H1 (cell line): ENCODE measurements at regions not wholly inside any gene's neighbourhood (a gene's known extent, or its start where the extent isn't known, plus 50 kb on each side); places are given as distances from the start of the nearest gene placed in this dataset.

Source experiments
- CTCF ChIA-PET: fragments of 300-600 bp; sonication (Branson Sonifier 250); formaldehyde crosslinking; loops from one replicate; lab custom pipeline; 2021; ENCODE audit not compliant: partially characterized antibody; lab: Charles Lee
- POLR2A ChIA-PET: fragments of 300-600 bp; sonication (Branson Sonifier 250); formaldehyde crosslinking; loops from one replicate; lab custom pipeline; 2021; ENCODE audit warnings: inconsistent platforms; ENCODE audit not compliant: partially characterized antibody; lab: Charles Lee
- DNase-seq, 2 experiments: peaks; one replicate each; pipeline versions ENCODE4 v3.0.0 to v3.0.0-alpha.2; 2010 to 2022; ENCODE audit warnings: low spot score in 2 of 2, low read depth in 1 of 2, mixed read lengths in 1 of 2
- FAIRE-seq: peaks from 2 replicates; lab custom pipeline; 2011; peaks lifted over from hg19 to GRCh38; lab: Jason Lieb, UNC
- H2AFZ ChIP-seq: 2 replicates; pipeline ENCODE4 v1.8.1; 2012; ENCODE audit warnings: low read length, inconsistent platforms
- H2AK5ac ChIP-seq: 2 replicates; pipeline ENCODE4 v1.6.1; 2013; ENCODE audit warnings: low read depth, low read length
- H2BK120ac ChIP-seq: replicated peaks from 2 replicates; pipeline ENCODE3; 2013; ENCODE audit warnings: low read depth, low read length, inconsistent platforms
- H2BK12ac ChIP-seq: 2 replicates; pipeline ENCODE4 v1.6.1; 2013; ENCODE audit warnings: low read depth, low read length
- H2BK15ac ChIP-seq: 2 replicates; pipeline ENCODE4 v1.6.1; 2013; ENCODE audit warnings: low read length
- H2BK20ac ChIP-seq: 2 replicates; pipeline ENCODE4 v1.6.1; 2013; ENCODE audit warnings: low read length
- H2BK5ac ChIP-seq: 2 replicates; pipeline ENCODE4 v1.6.1; 2013; ENCODE audit warnings: low read depth, low read length
- H3K14ac ChIP-seq: 2 replicates; pipeline ENCODE4 v1.6.1; 2013; ENCODE audit warnings: inconsistent platforms; ENCODE audit not compliant: insufficient read length
- H3K18ac ChIP-seq: 2 replicates; pipeline ENCODE4 v1.6.1; 2013; ENCODE audit warnings: low read length; ENCODE audit errors: extremely low read depth
- H3K23ac ChIP-seq: 2 replicates; pipeline ENCODE4 v1.6.1; 2013; ENCODE audit warnings: inconsistent platforms; ENCODE audit not compliant: insufficient read length
- H3K23me2 ChIP-seq: 2 replicates; pipeline ENCODE4 v1.6.1; 2013; ENCODE audit warnings: low read depth, low read length
- H3K27ac ChIP-seq: 2 replicates; pipeline ENCODE4 v1.6.1; 2011; ENCODE audit warnings: low read depth, low read length, inconsistent platforms
- H3K27me3 ChIP-seq, 4 experiments: replicated peaks in 1 of 4; 1 replicate in 1 of 4; 2 replicates in 3 of 4; pipeline versions ENCODE4 v1.6.1 to v1.8.1; 2011 to 2013; ENCODE audit warnings: low read length in 3 of 4, mild to moderate bottlenecking in 3 of 4, inconsistent platforms in 2 of 4, mixed read lengths in 2 of 4, moderate library complexity in 1 of 4; ENCODE audit not compliant: control insufficient read depth in 3 of 4, insufficient read depth in 3 of 4; ENCODE audit errors: extremely low read depth in 1 of 4
- H3K36me3 ChIP-seq, 4 experiments: 2 replicates each; pipeline versions ENCODE4 v1.6.1 to v1.8.1; 2011 to 2013; ENCODE audit warnings: mild to moderate bottlenecking in 4 of 4, low read length in 3 of 4, moderate library complexity in 2 of 4, control low read depth in 1 of 4, inconsistent platforms in 1 of 4; ENCODE audit not compliant: insufficient read depth in 4 of 4, control insufficient read depth in 2 of 4
- H3K4ac ChIP-seq: replicated peaks from 2 replicates; pipeline ENCODE3; 2013; ENCODE audit warnings: low read length, low read depth, mixed read lengths, inconsistent platforms; ENCODE audit not compliant: insufficient read length
- H3K4me1 ChIP-seq, 4 experiments: replicated peaks in 1 of 4; 1 replicate in 1 of 4; 2 replicates in 3 of 4; pipeline versions ENCODE4 v1.6.1 to v1.8.1; 2011 to 2013; ENCODE audit warnings: low read length in 3 of 4, inconsistent platforms in 2 of 4, mixed read lengths in 1 of 4; ENCODE audit not compliant: insufficient read depth in 4 of 4, control insufficient read depth in 3 of 4
- H3K4me2 ChIP-seq, 2 experiments: 2 replicates each; pipeline versions ENCODE4 v1.6.1 to v1.8.1; 2011 to 2013; ENCODE audit warnings: low read depth in 2 of 2, low read length in 2 of 2, control low read depth in 1 of 2, inconsistent platforms in 1 of 2, mild to moderate bottlenecking in 1 of 2; ENCODE audit not compliant: insufficient read depth in 1 of 2
- H3K4me3 ChIP-seq, 4 experiments: fragments of 200-600, 300-600 bp in 1 of 4; sonication (generic), shearing (Covaris generic), sonication (Bioruptor Twin) in 1 of 4; 2 replicates each; pipeline versions ENCODE4 v1.5.1 to v1.8.1; 2011 to 2016; ENCODE audit warnings: low read length in 4 of 4, low read depth in 3 of 4, control low read depth in 2 of 4, inconsistent platforms in 2 of 4, mild to moderate bottlenecking in 2 of 4, mixed read lengths in 1 of 4, moderate library complexity in 1 of 4; ENCODE audit not compliant: insufficient read depth in 2 of 4; ENCODE audit errors: extremely low read depth in 1 of 4
- H3K56ac ChIP-seq: replicated peaks from 2 replicates; pipeline ENCODE3; 2013; ENCODE audit warnings: low read depth, mild to moderate bottlenecking, mixed read lengths, low read length, inconsistent platforms; ENCODE audit not compliant: insufficient read length
- H3K79me1 ChIP-seq: 2 replicates; pipeline ENCODE4 v1.6.1; 2013; ENCODE audit warnings: low read depth, low read length, control low read depth
- H3K79me2 ChIP-seq, 2 experiments: 2 replicates each; pipeline versions ENCODE4 v1.6.1 to v1.8.1; 2012 to 2013; ENCODE audit warnings: low read length in 2 of 2, mild to moderate bottlenecking in 2 of 2, inconsistent platforms in 1 of 2; ENCODE audit not compliant: insufficient read depth in 2 of 2, control insufficient read depth in 1 of 2
- H3K9ac ChIP-seq, 4 experiments: replicated peaks in 1 of 4; 1 replicate in 1 of 4; 2 replicates in 3 of 4; pipeline versions ENCODE4 v1.6.1 to v1.8.1; 2011 to 2013; ENCODE audit warnings: low read depth in 3 of 4, low read length in 3 of 4, control low read depth in 2 of 4, mild to moderate bottlenecking in 2 of 4, moderate library complexity in 2 of 4, inconsistent platforms in 1 of 4; ENCODE audit errors: extremely low read depth in 1 of 4
- H3K9me3 ChIP-seq, 2 experiments: 2 replicates each; pipeline versions ENCODE4 v1.6.1 to v1.8.1; 2012 to 2013; ENCODE audit warnings: mild to moderate bottlenecking in 2 of 2, moderate library complexity in 2 of 2, control low read depth in 1 of 2, inconsistent platforms in 1 of 2, low read depth in 1 of 2, low read length in 1 of 2, mixed read lengths in 1 of 2; ENCODE audit not compliant: insufficient read depth in 2 of 2
- H4K20me1 ChIP-seq, 2 experiments: replicated peaks in 1 of 2; 2 replicates each; pipeline versions ENCODE3 to v1.8.1; 2011 to 2013; ENCODE audit warnings: inconsistent platforms in 2 of 2, low read length in 2 of 2, mild to moderate bottlenecking in 1 of 2; ENCODE audit not compliant: insufficient read depth in 2 of 2, control insufficient read depth in 1 of 2
- H4K5ac ChIP-seq: 2 replicates; pipeline ENCODE4 v1.6.1; 2013; ENCODE audit warnings: low read length, low read depth, mixed read lengths, inconsistent platforms; ENCODE audit not compliant: insufficient read length
- H4K8ac ChIP-seq: 2 replicates; pipeline ENCODE4 v1.8.0; 2013; ENCODE audit warnings: mild to moderate bottlenecking, moderate library complexity, low read length, inconsistent platforms; ENCODE audit not compliant: insufficient read depth; ENCODE audit errors: extremely low read depth
- H4K91ac ChIP-seq: replicated peaks from 2 replicates; pipeline ENCODE3; 2013; ENCODE audit warnings: low read length, mixed read lengths, inconsistent platforms; ENCODE audit not compliant: insufficient read length
- ASH2L ChIP-seq: fragments of 200-600, 300-600 bp; sonication (generic); IDR thresholded peaks from one replicate; pipeline ENCODE4 v1.7.1; 2017; ENCODE audit warnings: low read length
- BACH1 ChIP-seq: IDR thresholded peaks from 2 replicates; pipeline ENCODE4 v1.6.1; 2012; ENCODE audit warnings: low read length, improper control_type of control experiment
- CBX8 ChIP-seq: fragments of 300-800, 300-1000 bp; sonication (generic); IDR thresholded peaks from 2 replicates; pipeline ENCODE4 v1.7.1; 2016; ENCODE audit warnings: low read depth, low read length, borderline replicate concordance
- EGR1 ChIP-seq: IDR thresholded peaks from 2 replicates; pipeline ENCODE4 v1.6.1; 2011; ENCODE audit warnings: low read depth, low read length, borderline replicate concordance
- HDAC6 ChIP-seq: IDR thresholded peaks from one replicate; pipeline ENCODE4 v1.7.1; 2012; ENCODE audit warnings: low read depth, mild to moderate bottlenecking, inconsistent platforms, low read length, moderate library complexity
- KDM4A ChIP-seq: IDR thresholded peaks from one replicate; pipeline ENCODE4 v1.7.1; 2012; ENCODE audit warnings: low read depth, mild to moderate bottlenecking, moderate library complexity, low read length, inconsistent platforms; ENCODE audit not compliant: severe bottlenecking
- MAX ChIP-seq: IDR thresholded peaks from 2 replicates; pipeline ENCODE4 v1.6.1; 2012; ENCODE audit warnings: inconsistent platforms
- NANOG ChIP-seq: IDR thresholded peaks from 2 replicates; pipeline ENCODE4 v1.6.1; 2011; ENCODE audit warnings: low read length, low read depth, mild to moderate bottlenecking, inconsistent platforms; ENCODE audit not compliant: insufficient read depth, poor library complexity, severe bottlenecking
- POLR2AphosphoS5 ChIP-seq: IDR thresholded peaks from 2 replicates; pipeline ENCODE4 v1.6.1; 2011; ENCODE audit warnings: low read depth, low read length
- RXRA ChIP-seq: IDR thresholded peaks from 2 replicates; pipeline ENCODE4 v1.6.1; 2011; ENCODE audit warnings: low read depth, mild to moderate bottlenecking, low read length, moderate library complexity; ENCODE audit not compliant: insufficient read depth
- SIN3A ChIP-seq, 2 experiments: IDR thresholded peaks in 1 of 2; conservative IDR thresholded peaks in 1 of 2; 2 replicates each; pipeline ENCODE4 v1.6.1; 2011 to 2012; ENCODE audit warnings: low read length in 2 of 2, improper control_type of control experiment in 1 of 2, low read depth in 1 of 2, mild to moderate bottlenecking in 1 of 2
- SIRT6 ChIP-seq: IDR thresholded peaks from one replicate; pipeline ENCODE4 v1.7.1; 2012; ENCODE audit warnings: low read length, inconsistent platforms
- TBP ChIP-seq: IDR thresholded peaks from 2 replicates; pipeline ENCODE4 v1.6.1; 2011; ENCODE audit warnings: low read depth, low read length, improper control_type of control experiment
- TCF12 ChIP-seq: IDR thresholded peaks from 2 replicates; pipeline ENCODE4 v1.6.1; 2011; ENCODE audit warnings: low read depth, mild to moderate bottlenecking, low read length
- TEAD4 ChIP-seq: IDR thresholded peaks from 2 replicates; pipeline ENCODE4 v1.6.1; 2012; ENCODE audit warnings: low read depth, low read length, inconsistent platforms, mixed read lengths
- WGBS, 2 experiments: shearing (Covaris generic) in 1 of 2; methylation state at CpG; one replicate each; pipeline versions ENCODE4 v1.1.6 to v1.1.7; 2013 to 2015; ENCODE audit warnings: low lambda C conversion rate in 2 of 2, mixed read lengths in 2 of 2, inconsistent platforms in 1 of 2, low coverage in 1 of 2, missing lambda C conversion rate in 1 of 2; ENCODE audit not compliant: insufficient replicate concordance in 2 of 2, insufficient coverage in 1 of 2, insufficient read length in 1 of 2; ENCODE audit errors: extremely low coverage in 1 of 2, missing lambda C conversion rate in 1 of 2; 5-methylcytosine and 5-hydroxymethylcytosine counted together

DNA sequence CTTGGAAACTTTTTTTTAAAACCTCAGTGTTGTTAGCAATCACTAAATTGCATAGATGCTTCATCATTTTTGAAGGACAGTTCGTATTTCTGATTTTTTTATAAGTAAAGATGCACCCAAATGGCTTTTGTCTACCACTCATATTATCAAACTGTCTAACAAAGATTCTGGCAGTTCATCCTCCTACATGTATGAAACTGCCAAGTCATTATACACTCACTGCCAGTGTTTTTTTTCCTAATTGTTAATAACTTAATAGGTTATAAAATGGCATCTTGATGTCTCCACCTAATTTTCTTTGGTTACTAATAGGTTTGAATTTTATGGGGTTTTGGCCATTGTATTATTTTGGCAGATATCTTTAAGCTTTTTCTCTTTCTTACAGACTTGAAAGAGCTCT, 77.0 kb downstream of the HTR5A start:
- Histone ChIP-seq H4K91ac (no peak overlapping the region), H2AK5ac (no peak overlapping the region), H4K5ac (no peak overlapping the region), H3K9ac (no peak overlapping the region), H3K14ac (no peak overlapping the region), H3K36me3 (no peaks in the 10 kb centered on the region), H3K56ac (no peak overlapping the region), H2BK5ac (no peak overlapping the region), H3K23me2 (no peaks in the 10 kb centered on the region), H3K4me3 (no peak overlapping the region), H3K9me3 (peaks cover 8 to 10% of the 10 kb centered on the region in 2 experiments; a peak in 3 of 4 replicates), H3K27ac (no peak overlapping the region), H3K27me3 (no peaks in the 10 kb centered on the region; a peak in 1 of 7 replicates), H2BK15ac (no peak overlapping the region), H3K4ac (no peak overlapping the region), H4K8ac (no peak overlapping the region), H3K4me2 (no peak overlapping the region), H2BK20ac (no peak overlapping the region), H3K79me2 (no peaks in the 10 kb centered on the region), H2BK12ac (no peak overlapping the region), H2AFZ (no peak overlapping the region), H3K23ac (no peak overlapping the region), H2BK120ac (no peak overlapping the region), H3K4me1 (no peaks in the 10 kb centered on the region), H4K20me1 (peaks cover 0 to under 1% of the 10 kb centered on the region in 2 experiments), H3K18ac (no peak overlapping the region), H3K79me1 (no peaks in the 10 kb centered on the region)
- FAIRE-seq (no peak), DNase-seq (no peak)
- whole genome bisulfite sequencing, 2 experiments = 94% methylated on average over 1 of the region's 1 CpG; no CpG with 5 or more reads in 1 of the 2 experiments
- ChIA-PET POLR2A (no interaction called here), CTCF (no interaction called here)
- no peak for TF ChIP-seq RXRA
- no peak for TF ChIP-seq TEAD4
- TF ChIP-seq POLR2AphosphoS5 = no peak
- TF ChIP-seq TCF12 = no peak
- no peak for TF ChIP-seq TBP
- no peak for TF ChIP-seq MAX
- no peak for TF ChIP-seq ASH2L
- TF ChIP-seq CBX8 = no peak
- no peak for TF ChIP-seq KDM4A
- no peak for TF ChIP-seq HDAC6
- TF ChIP-seq SIRT6 = no peak
- TF ChIP-seq BACH1 = no peak
- no peak for TF ChIP-seq NANOG
- TF ChIP-seq SIN3A (conservative IDR thresholded peaks at IDR 0.05 in 1 of 2, IDR thresholded peaks at IDR 0.05 in 1 of 2; ENCODE audit: low read depth in 1 of 2, low read length in 2 of 2) = no peak
- no peak for TF ChIP-seq EGR1
